AG08395 (cell line): ENCODE measurements at regions not wholly inside any gene's neighbourhood (a gene's known extent, or its start where the extent isn't known, plus 50 kb on each side); places are given as distances from the start of the nearest gene placed in this dataset.
"Not testable (repeated sequence)": the region's sequence is repeated elsewhere in the genome, so short reads cannot be mapped to it uniquely, and the experiment has no call there.

ENCODE experiments used
- DNase-seq: peaks from one replicate; pipeline ENCODE4 v3.0.0; 2012; ENCODE audit warnings: mixed read lengths, low spot score

DNA sequence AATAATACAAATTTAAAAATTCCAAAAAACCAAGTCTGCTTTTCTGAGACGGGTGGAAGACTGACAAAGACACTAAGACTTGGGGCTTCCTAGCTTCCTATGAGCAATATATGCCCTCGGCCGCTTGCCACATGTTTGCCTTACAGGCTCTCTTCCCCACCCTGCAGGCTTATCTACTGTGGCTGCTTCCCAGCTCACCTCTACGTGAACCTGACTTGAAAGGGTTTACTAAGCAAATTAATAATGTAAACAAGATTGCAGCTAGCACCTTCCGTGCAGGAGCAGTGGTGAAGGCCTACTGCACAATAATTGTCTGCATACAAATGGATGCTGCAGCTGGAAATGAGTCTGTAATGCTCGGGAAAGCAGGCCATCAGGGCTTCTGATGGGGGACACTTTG is 152.9 kb upstream of the DAB1 start:
- DNase-seq = no peak

GRCh38 chr1:57572016-57572415 is 148.2 kb upstream of the DAB1 start:
- no peak for DNase-seq

GRCh38 chr1:57558066-57558465 is 134.2 kb upstream of the DAB1 start:
- DNase-seq = not testable (repeated sequence)

DNA sequence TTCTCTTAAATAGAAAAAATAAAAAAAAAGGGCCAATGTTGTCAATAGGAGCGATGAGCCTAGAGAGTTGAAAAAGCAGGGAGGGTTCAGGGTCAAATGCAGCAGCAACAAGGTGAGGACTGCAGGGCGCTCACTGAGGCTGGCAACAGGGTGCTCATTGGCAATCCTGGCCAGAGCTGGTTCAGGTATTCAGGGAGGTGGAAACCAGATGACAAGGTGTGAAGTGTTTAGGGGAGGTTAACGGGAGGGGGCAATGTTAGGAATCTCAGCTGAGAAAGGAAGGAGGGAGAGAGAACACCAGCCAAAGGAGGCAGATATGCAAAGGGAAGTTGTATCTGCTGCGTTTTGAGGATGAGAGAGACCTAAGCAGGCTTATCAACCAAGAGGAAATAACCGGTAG is 129.8 kb upstream of the DAB1 start:
- no peak for DNase-seq

DNA sequence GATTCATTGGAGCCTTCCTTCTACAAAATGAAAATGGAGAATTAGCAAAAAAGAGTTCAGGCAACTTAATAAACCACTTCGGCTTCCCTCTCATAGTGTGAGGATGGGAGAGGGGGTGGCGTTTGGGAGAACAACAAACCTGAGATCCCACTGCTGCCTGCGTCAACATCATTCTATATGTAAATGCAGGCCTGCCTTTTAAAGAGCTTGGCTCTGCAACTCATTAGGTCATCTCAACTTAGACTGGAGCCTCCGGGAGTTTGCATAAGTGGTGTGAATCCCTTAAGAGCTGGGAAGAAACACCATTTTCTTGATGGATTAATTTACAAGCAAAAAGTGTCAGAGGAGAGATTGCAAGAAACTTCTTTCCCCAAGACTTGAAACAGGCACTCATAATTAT is 127.6 kb upstream of the DAB1 start:
- no peak for DNase-seq

DNA sequence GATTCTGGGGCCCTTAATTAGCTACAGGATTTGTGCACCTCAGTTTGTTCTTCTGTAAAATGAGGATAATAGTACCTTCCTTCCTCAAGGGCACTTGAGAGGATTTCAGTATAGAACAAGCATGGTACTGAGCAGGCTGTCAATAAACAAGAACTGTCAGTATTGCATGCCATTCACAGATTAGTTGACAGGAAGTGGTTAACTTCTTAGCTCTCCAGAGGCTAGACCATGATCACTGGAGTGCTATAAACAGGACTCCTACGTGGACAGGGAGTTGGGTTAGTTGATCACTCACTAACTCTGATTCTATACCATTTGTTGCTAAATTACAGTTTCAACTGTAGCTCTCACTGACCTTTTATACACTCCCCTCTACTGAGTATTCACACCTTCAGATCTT is 126.2 kb upstream of the DAB1 start:
- no peak for DNase-seq

DNA sequence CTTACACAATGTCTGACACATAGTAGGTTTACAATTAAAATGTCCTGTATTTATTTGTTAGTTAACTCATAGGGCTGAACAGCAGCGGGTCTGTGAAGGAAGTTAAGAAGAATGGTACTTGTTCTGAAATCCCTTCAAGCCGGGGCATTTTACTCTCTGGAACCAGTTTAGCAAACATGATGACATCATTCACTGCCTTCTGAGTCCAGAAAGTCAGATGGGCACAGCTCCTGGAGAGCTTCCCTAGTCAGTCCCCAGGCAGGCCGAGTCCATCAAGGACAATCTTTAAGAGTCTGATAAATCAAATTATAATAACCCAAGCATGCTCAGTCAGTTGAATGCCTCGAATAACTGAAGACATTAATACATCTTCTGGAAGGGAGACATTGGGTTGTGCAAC is 125.4 kb upstream of the DAB1 start:
- DNase-seq = peak; percentile 26

- no peak for DNase-seq
Measured at GRCh38 chr1:57546549-57547330, 122.9 kb upstream of the DAB1 start.

DNA sequence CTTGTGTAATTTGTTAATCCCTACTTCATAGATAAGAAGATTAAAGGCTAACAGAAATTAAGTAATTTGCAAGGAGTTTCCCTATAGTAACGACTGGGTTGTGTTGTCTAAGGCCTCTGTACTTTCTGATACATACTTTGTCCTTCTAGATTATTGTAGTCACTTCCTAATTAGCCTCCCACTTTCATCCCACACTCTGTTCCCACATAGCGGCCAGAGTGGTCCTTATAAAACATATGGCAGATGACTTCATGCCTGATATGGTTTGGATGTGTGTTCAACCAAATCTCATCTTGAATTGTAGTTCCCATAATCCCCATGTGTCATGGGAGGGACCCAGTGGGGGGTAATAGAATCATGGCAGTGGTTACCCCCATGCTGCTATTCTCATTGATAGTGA is 120.5 kb upstream of the DAB1 start:
- no peak for DNase-seq

DNA sequence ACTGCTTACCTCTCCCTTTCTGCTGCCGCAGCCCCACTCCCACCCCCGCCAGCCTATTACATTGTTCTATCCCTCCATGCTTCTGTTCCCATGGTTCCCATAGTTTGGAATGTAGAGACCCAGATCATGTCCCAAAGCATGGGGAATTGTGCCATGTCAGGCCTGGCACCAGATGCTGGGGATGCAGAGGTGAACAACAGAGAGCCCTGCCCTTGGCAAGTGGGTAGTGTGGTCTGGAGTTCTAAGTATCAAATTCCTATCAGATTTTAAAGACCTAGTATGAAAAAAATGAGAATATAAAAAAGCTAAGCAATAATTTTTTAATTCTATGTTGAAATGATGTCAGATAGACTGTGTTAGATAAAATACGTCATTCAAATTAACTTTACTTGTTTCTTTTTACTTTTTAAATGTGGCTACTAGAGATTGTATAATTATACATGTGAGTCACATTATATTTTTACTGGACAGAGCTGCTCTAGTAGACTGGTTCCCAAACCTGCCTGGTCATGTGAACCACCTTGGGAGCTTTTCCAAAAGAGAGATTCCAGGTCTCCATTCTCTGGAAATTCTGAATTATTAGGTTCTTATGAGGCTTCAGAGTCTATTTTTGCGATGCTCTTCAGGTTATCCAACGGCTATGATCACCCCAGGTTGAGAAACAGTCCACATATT is 113.0 kb upstream of the DAB1 start:
- DNase-seq = no peak

DNA sequence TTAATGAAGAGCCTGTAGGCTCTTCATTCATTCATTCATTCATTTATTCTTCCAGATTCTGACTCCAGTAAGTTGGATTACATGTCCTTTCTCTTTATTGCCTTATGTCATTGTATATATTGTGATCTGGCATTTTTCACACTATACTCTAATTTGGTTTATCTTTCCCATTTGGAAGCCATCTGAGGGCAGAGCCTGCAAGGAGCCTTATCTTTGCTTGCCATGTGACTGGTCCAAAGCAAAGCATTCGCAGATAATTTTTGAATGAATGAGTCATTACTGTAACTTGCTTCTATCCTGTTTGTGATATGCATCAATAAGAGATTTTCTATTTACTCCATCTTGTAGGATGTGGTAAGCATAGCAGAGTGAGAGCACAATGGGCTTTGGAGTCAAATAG is 108.4 kb upstream of the DAB1 start:
- no peak for DNase-seq

DNA sequence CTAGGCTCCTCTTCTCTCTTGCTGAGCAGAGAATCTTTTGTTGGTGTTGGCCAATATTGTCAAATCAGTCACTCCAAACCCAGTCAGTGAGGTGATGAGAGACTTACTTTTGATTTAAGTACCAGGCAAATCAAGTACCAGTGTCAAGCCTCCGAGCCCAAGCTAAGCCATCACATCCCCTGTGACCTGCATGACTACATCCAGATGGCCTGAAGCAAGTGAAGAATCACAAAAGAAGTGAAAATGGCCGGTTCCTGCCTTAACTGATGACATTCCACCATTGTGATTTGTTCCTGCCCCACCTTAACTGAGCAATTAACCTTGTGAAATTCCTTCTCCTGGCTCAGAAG is 107.0 kb upstream of the DAB1 start:
- DNase-seq = not testable (repeated sequence)

GRCh38 chr1:57530206-57530910 is 106.5 kb upstream of the DAB1 start:
- no peak for DNase-seq

- no peak for DNase-seq
Measured at GRCh38 chr1:57522575-57522974, 98.7 kb upstream of the DAB1 start.

GRCh38 chr1:57520743-57521515 is 97.1 kb upstream of the DAB1 start:
- no peak for DNase-seq

- DNase-seq = no peak
Measured at GRCh38 chr1:57518496-57518895, 94.6 kb upstream of the DAB1 start.

DNA sequence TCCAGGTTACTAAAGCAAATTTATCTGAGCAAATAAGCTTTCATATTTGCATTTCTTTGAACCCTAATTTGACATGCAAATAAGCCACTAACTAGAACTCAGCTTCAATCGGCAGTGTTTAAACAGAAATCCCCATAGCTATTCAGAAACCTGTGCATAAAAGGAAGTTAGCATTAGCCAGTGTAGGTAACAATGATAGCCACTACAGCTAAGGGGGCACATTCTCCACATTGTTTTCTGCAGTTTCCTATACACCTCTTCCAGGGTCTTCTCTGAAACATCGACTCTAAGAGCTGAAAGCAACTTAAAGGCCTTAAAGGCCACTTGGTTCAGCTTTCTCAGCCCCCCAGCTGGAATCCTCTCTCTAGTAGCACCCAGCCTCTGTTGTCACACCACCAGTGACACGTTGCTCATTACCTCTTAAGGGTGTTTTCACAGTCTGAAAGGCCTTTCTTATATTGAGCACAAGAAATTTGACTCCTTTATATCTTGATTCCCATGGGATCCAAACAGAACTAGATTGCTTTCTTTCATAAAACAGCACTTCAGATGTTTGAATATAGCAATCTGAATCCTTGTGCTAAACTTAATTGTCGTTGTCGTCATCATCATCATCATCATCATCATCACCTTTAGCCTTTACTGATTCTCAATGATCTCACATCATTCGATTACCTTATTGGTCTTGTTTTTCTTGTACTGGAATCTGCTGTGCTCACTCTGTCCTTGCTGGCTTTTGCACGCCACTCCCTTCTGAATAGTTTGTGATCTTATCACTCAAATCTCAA is 93.9 kb upstream of the DAB1 start:
- no peak for DNase-seq

DNA sequence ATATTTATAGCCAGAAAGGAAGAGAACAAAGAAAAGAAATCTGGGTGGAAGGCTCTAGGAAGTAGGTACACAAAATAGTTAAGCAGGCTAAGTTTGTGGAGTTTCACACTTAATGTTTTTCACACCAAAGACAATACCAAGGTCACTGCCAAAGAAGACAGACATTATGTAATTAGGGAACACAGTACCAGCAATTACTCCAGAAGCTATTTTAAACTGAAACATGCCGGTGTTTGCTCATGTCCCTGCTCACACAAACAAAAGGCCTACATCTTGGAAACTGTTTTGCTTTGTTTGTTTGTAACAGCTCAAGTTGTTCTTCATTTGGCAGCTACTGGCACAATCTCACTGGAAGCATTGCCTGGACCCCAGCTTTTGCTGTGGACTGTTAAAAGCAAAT is 88.5 kb upstream of the DAB1 start:
- no peak for DNase-seq

GRCh38 chr1:57506941-57507340 is 83.1 kb upstream of the DAB1 start:
- DNase-seq = no peak

- no peak for DNase-seq
Measured at GRCh38 chr1:57503337-57503736, 79.5 kb upstream of the DAB1 start.

- no peak for DNase-seq
Measured at GRCh38 chr1:57500136-57500830, 76.4 kb upstream of the DAB1 start.
